ENCODE measurements at regions not wholly inside any gene's neighbourhood (a gene's known extent, or its start where the extent isn't known, plus 50 kb on each side); places are given as distances from the start of the nearest gene placed in this dataset.

DNA sequence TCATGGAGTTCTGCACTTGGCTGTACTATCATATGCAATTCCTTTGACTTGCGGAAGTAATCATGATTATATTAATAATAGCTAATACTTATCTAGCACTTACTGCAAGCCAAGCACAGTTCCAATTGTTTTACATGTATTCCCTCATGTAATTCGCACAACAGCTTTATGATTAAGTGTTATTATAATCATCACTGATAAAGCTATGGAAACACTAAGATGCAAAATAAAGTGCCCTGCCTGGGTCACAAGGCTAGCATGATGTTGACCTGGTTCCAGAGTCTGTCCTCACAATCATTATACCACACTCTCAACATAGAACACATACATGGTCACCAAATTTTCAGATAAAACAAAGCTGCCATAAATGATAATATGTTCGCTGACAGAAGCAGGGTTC lies 234.6 kb downstream of the FMR1NB start:
- no peaks in the 10 kb centered on the region for H3K9me3 ChIP-seq (ENCODE audit: control insufficient read depth in 1 of 2, insufficient read depth in 1 of 2, low read length in 2 of 2)
- H3K4me3 Mint-ChIP-seq, result no peak overlapping the region
- no peak for DNase-seq
- TF ChIP-seq, protein P1, sequence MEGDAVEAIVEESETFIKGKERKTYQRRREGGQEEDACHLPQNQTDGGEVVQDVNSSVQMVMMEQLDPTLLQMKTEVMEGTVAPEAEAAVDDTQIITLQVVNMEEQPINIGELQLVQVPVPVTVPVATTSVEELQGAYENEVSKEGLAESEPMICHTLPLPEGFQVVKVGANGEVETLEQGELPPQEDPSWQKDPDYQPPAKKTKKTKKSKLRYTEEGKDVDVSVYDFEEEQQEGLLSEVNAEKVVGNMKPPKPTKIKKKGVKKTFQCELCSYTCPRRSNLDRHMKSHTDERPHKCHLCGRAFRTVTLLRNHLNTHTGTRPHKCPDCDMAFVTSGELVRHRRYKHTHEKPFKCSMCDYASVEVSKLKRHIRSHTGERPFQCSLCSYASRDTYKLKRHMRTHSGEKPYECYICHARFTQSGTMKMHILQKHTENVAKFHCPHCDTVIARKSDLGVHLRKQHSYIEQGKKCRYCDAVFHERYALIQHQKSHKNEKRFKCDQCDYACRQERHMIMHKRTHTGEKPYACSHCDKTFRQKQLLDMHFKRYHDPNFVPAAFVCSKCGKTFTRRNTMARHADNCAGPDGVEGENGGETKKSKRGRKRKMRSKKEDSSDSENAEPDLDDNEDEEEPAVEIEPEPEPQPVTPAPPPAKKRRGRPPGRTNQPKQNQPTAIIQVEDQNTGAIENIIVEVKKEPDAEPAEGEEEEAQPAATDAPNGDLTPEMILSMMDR (IDR thresholded peaks at IDR 0.05), result no peak
- no peaks in the 10 kb centered on the region for H3K4me1 ChIP-seq (ENCODE audit: insufficient read depth, low read length)
- POLR2A ChIA-PET, result no interaction called here
- CTCF ChIA-PET, result no interaction called here
- H3K4me3 ChIP-seq (ENCODE audit: low read length), result no peak overlapping the region
- no peaks in the 10 kb centered on the region for H3K9me3 Mint-ChIP-seq
- H3K36me3 ChIP-seq (ENCODE audit: insufficient read depth, low read length), result no peaks in the 10 kb centered on the region
- no peaks in the 10 kb centered on the region for H3K36me3 Mint-ChIP-seq (ENCODE audit: low read depth)
- H3K27me3 Mint-ChIP-seq, result no peaks in the 10 kb centered on the region
- no peaks in the 10 kb centered on the region for H3K27me3 ChIP-seq (ENCODE audit: control insufficient read depth in 1 of 2, insufficient read depth in 2 of 2, low read length in 2 of 2)
- H3K4me1 Mint-ChIP-seq (ENCODE audit: low read depth), result no peaks in the 10 kb centered on the region
- intact Hi-C loops (cut with DNase I, micrococcal nuclease), result no loop called here
- no peak overlapping the region for H3K27ac Mint-ChIP-seq
- ATAC-seq (ENCODE audit: poor library complexity), result no peak
- H3K27ac ChIP-seq (ENCODE audit: low read depth in 1 of 2, low read length in 2 of 2), result no peak overlapping the region

DNA sequence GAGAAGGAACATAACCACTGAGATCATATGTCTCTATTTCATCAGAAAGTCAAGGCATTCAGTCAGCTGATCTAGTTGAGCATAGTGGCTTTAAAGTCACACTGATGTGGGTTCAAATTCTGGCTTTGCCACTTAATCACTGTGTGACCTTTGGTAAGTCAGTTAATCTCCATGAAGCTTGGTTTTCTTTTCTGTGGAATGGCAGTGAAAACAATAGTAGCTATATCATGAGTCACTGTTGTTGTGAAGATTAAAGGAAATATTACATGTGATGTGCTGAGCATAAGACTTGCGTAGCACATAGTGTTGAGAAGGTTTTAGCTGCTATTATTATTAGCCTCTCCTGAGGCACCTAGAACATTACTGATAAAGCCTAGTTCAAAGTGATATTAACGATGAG lies 242.2 kb downstream of the FMR1NB start:
- Mint-ChIP-seq H3K36me3 (ENCODE audit: low read depth) (no peaks in the 10 kb centered on the region), H3K27ac (no peak overlapping the region), H3K27me3 (no peaks in the 10 kb centered on the region), H3K4me3 (no peak overlapping the region), H3K9me3 (peaks cover 3% of the 10 kb centered on the region), H3K4me1 (ENCODE audit: low read depth) (no peaks in the 10 kb centered on the region)
- DNase-seq, result no peak
- no peaks in the 10 kb centered on the region for H3K9me3 ChIP-seq (ENCODE audit: control insufficient read depth in 1 of 2, insufficient read depth in 1 of 2, low read length in 2 of 2)
- ATAC-seq (ENCODE audit: poor library complexity), result no peak
- no peak overlapping the region for H3K4me3 ChIP-seq (ENCODE audit: low read length)
- intact Hi-C loops (cut with DNase I, micrococcal nuclease), result no loop called here
- TF ChIP-seq, protein P1 (IDR thresholded peaks at IDR 0.05), result no peak
- CTCF ChIA-PET, result no interaction called here
- H3K36me3 ChIP-seq (ENCODE audit: insufficient read depth, low read length), result no peaks in the 10 kb centered on the region
- POLR2A ChIA-PET, result no interaction called here
- no peak overlapping the region for H3K27ac ChIP-seq (ENCODE audit: low read depth in 1 of 2, low read length in 2 of 2)
- no peaks in the 10 kb centered on the region for H3K4me1 ChIP-seq (ENCODE audit: insufficient read depth, low read length)
- no peaks in the 10 kb centered on the region for H3K27me3 ChIP-seq (ENCODE audit: control insufficient read depth in 1 of 2, insufficient read depth in 2 of 2, low read length in 2 of 2)

DNA sequence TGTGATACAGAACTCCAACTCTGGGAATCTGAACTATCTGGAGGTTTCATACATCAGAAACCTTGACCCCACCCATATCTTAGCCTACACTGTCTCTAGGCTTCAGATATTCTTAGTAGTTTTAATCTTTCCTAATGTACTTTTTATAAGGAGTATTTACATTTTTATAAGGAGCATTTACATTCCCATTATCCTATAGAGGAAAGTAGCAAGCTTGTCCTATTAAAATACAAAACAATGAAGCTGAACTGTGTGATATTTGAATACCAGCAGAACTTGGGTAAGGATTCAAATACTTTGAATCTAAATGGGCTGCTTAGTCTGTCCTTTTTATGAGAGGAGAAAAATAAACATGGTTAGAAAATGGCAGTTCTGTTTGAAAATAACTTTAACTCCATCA lies 247.4 kb downstream of the FMR1NB start:
- ChIA-PET POLR2A (no interaction called here), CTCF (no interaction called here)
- H3K4me3 ChIP-seq (ENCODE audit: low read length), result no peak overlapping the region
- H3K4me1 Mint-ChIP-seq (ENCODE audit: low read depth), result no peaks in the 10 kb centered on the region
- no peaks in the 10 kb centered on the region for H3K9me3 ChIP-seq (ENCODE audit: control insufficient read depth in 1 of 2, insufficient read depth in 1 of 2, low read length in 2 of 2)
- H3K36me3 Mint-ChIP-seq (ENCODE audit: low read depth), result no peaks in the 10 kb centered on the region
- no peaks in the 10 kb centered on the region for H3K4me1 ChIP-seq (ENCODE audit: insufficient read depth, low read length)
- no peak overlapping the region for H3K27ac ChIP-seq (ENCODE audit: low read depth in 1 of 2, low read length in 2 of 2)
- peaks cover 3% of the 10 kb centered on the region for H3K9me3 Mint-ChIP-seq
- no peaks in the 10 kb centered on the region for H3K36me3 ChIP-seq (ENCODE audit: insufficient read depth, low read length)
- DNase-seq, result no peak
- H3K4me3 Mint-ChIP-seq, result no peak overlapping the region
- TF ChIP-seq, protein P1 (IDR thresholded peaks at IDR 0.05), result no peak
- H3K27me3 Mint-ChIP-seq, result no peaks in the 10 kb centered on the region
- H3K27me3 ChIP-seq (ENCODE audit: control insufficient read depth in 1 of 2, insufficient read depth in 2 of 2, low read length in 2 of 2), result no peaks in the 10 kb centered on the region
- intact Hi-C loops (cut with DNase I, micrococcal nuclease), result no loop called here
- ATAC-seq (ENCODE audit: poor library complexity), result no peak
- no peak overlapping the region for H3K27ac Mint-ChIP-seq
